Upper lobe of right lung (tissue), 1 donor: ENCODE measurements at regions not wholly inside any gene's neighbourhood (a gene's known extent, or its start where the extent isn't known, plus 50 kb on each side); places are given as distances from the start of the nearest gene placed in this dataset.

Source experiments
- ATAC-seq: fragments of 200-7000 bp; cut with Tn5 transposase; one replicate; pipeline ENCODE4 v1.9.1; 2020; ENCODE audit warnings: mild to moderate bottlenecking, moderate library complexity
- DNase-seq: peaks from one replicate; pipeline ENCODE4 v3.0.0-alpha.2; 2020
- H3K27ac ChIP-seq: fragments of 200-600 bp; one replicate; pipeline ENCODE4 v1.8.0; 2022
- H3K27me3 ChIP-seq: fragments of 200-600 bp; one replicate; pipeline ENCODE4 v1.8.0; 2022; ENCODE audit warnings: mild to moderate bottlenecking
- H3K36me3 ChIP-seq: fragments of 200-600 bp; one replicate; pipeline ENCODE4 v1.8.0; 2022
- H3K4me1 ChIP-seq: fragments of 200-600 bp; one replicate; pipeline ENCODE4 v1.8.0; 2022
- H3K4me3 ChIP-seq: fragments of 200-600 bp; one replicate; pipeline ENCODE4 v1.8.0; 2022; ENCODE audit warnings: mild to moderate bottlenecking
- H3K9me3 ChIP-seq: fragments of 200-600 bp; one replicate; pipeline ENCODE4 v1.8.0; 2022
- intact Hi-C: fragments of 100-400 bp; cut with DNase I; formaldehyde crosslinking; loops from one replicate; pipeline ENCODE4 v1.11.0; 2022
- TF ChIP-seq, protein P1 (sequence below): fragments of 200-600 bp; IDR thresholded peaks from one replicate; pipeline ENCODE4 v1.8.0; 2022; ENCODE audit warnings: antibody characterized with exemption
- donor health status: DM: no; HTN: yes; CAD: no; lungs with severe emphysema.

GRCh38 chr11:91776655-91777054 lies 448.0 kb upstream of the FAT3 start:
- ATAC-seq: no peak
- Histone ChIP-seq H3K4me3 (no peak overlapping the region), H3K4me1 (no peaks in the 10 kb centered on the region), H3K36me3 (no peaks in the 10 kb centered on the region), H3K9me3 (no peaks in the 10 kb centered on the region), H3K27ac (no peak overlapping the region), H3K27me3 (no peaks in the 10 kb centered on the region)
- TF ChIP-seq, protein P1, sequence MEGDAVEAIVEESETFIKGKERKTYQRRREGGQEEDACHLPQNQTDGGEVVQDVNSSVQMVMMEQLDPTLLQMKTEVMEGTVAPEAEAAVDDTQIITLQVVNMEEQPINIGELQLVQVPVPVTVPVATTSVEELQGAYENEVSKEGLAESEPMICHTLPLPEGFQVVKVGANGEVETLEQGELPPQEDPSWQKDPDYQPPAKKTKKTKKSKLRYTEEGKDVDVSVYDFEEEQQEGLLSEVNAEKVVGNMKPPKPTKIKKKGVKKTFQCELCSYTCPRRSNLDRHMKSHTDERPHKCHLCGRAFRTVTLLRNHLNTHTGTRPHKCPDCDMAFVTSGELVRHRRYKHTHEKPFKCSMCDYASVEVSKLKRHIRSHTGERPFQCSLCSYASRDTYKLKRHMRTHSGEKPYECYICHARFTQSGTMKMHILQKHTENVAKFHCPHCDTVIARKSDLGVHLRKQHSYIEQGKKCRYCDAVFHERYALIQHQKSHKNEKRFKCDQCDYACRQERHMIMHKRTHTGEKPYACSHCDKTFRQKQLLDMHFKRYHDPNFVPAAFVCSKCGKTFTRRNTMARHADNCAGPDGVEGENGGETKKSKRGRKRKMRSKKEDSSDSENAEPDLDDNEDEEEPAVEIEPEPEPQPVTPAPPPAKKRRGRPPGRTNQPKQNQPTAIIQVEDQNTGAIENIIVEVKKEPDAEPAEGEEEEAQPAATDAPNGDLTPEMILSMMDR: no peak
- intact Hi-C loops: no loop called here
- no peak for DNase-seq

DNA sequence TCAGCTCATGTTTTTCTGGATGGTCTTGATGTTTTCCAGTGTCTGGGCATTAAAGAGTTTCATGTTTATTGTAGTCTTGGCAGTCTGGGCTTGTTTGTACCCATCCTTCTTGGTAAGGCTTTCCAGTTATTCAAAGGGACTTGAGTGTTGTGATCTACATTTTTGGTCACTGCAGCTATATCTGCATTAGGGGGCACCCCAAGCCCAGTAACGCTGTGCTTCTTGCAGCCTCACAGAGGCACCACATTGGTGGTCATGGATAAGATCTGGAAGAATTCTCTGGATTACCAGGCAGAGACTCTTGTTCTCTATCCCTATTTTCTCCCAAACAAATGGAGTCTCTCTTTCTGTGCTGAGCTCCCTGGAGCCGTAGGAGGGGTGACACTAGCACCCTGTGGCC lies 451.5 kb upstream of the FAT3 start:
- Histone ChIP-seq H3K4me1 (no peaks in the 10 kb centered on the region), H3K4me3 (no peak overlapping the region), H3K9me3 (no peaks in the 10 kb centered on the region), H3K36me3 (no peaks in the 10 kb centered on the region), H3K27ac (no peak overlapping the region), H3K27me3 (no peaks in the 10 kb centered on the region)
- TF ChIP-seq, protein P1: no peak
- intact Hi-C loops: no loop called here
- DNase-seq: no peak
- no peak for ATAC-seq

GRCh38 chr11:91771961-91772360 lies 452.7 kb upstream of the FAT3 start:
- no peaks in the 10 kb centered on the region for H3K36me3 ChIP-seq
- H3K4me3 ChIP-seq: no peak overlapping the region
- TF ChIP-seq, protein P1: no peak
- no peak overlapping the region for H3K27ac ChIP-seq
- no peaks in the 10 kb centered on the region for H3K9me3 ChIP-seq
- no peak for DNase-seq
- no peak for ATAC-seq
- intact Hi-C loops: no loop called here
- no peaks in the 10 kb centered on the region for H3K27me3 ChIP-seq
- no peaks in the 10 kb centered on the region for H3K4me1 ChIP-seq

- intact Hi-C loops: no loop called here
- ATAC-seq (no peak), DNase-seq (no peak)
- TF ChIP-seq, protein P1: no peak
- Histone ChIP-seq H3K4me3 (no peak overlapping the region), H3K9me3 (no peaks in the 10 kb centered on the region), H3K27me3 (no peaks in the 10 kb centered on the region), H3K4me1 (no peaks in the 10 kb centered on the region), H3K27ac (no peak overlapping the region), H3K36me3 (no peaks in the 10 kb centered on the region)
Observed at GRCh38 chr11:91768783-91769182, 455.8 kb upstream of the FAT3 start.

- ATAC-seq (no peak), DNase-seq (no peak)
- Histone ChIP-seq H3K4me1 (no peaks in the 10 kb centered on the region), H3K36me3 (no peaks in the 10 kb centered on the region), H3K27ac (no peak overlapping the region), H3K27me3 (no peaks in the 10 kb centered on the region), H3K9me3 (no peaks in the 10 kb centered on the region), H3K4me3 (no peak overlapping the region)
- intact Hi-C loops: no loop called here
- TF ChIP-seq, protein P1: no peak
Observed at GRCh38 chr11:91763331-91763730, 461.3 kb upstream of the FAT3 start.

- no peak for ATAC-seq
- Histone ChIP-seq H3K4me3 (no peak overlapping the region), H3K9me3 (no peaks in the 10 kb centered on the region), H3K36me3 (no peaks in the 10 kb centered on the region), H3K27me3 (no peaks in the 10 kb centered on the region), H3K27ac (no peak overlapping the region), H3K4me1 (no peaks in the 10 kb centered on the region)
- TF ChIP-seq, protein P1: no peak
- intact Hi-C loops: no loop called here
- no peak for DNase-seq
Observed at GRCh38 chr11:91761406-91762025, 463.1 kb upstream of the FAT3 start.
